OCI-LY3 (cell line): ENCODE measurements at regions not wholly inside any gene's neighbourhood (a gene's known extent, or its start where the extent isn't known, plus 50 kb on each side); places are given as distances from the start of the nearest gene placed in this dataset.
"Not testable (repeated sequence)": the region's sequence is repeated elsewhere in the genome, so short reads cannot be mapped to it uniquely, and the experiment has no call there.

Source experiments
- CTCF ChIP-seq: fragments of 200-600, 300-600 bp; sonication (generic); IDR thresholded peaks from 2 replicates; pipeline ENCODE4 v1.5.1; 2014; ENCODE audit warnings: antibody characterized with exemption, low read length, low read depth
- EZH2phosphoT487 ChIP-seq: fragments of 200-600 bp; shearing (Covaris generic); IDR thresholded peaks from 2 replicates; pipeline ENCODE4 v1.6.1; 2018; ENCODE audit warnings: antibody characterized with exemption, mixed run types, low read depth

- not testable (repeated sequence) for TF ChIP-seq CTCF, EZH2phosphoT487
Measured at GRCh38 chr1:242954945-242955344, 300.1 kb downstream of the CEP170 start.
